ENCODE measurements at regions not wholly inside any gene's neighbourhood (a gene's known extent, or its start where the extent isn't known, plus 50 kb on each side); places are given as distances from the start of the nearest gene placed in this dataset.

GRCh38 chrX:74195120-74195519 lies 108.9 kb upstream of the ZCCHC13 start:
- no peak for TF ChIP-seq CTCF (IDR thresholded peaks at IDR 0.05; ENCODE audit: low read depth, low read length)
- TF ChIP-seq EZH2phosphoT487 (IDR thresholded peaks at IDR 0.05; ENCODE audit: low read depth), result no peak

All from OCI-LY3 (cell line).